Smooth muscle cell (in vitro differentiated cells): ENCODE measurements at regions not wholly inside any gene's neighbourhood (a gene's known extent, or its start where the extent isn't known, plus 50 kb on each side); places are given as distances from the start of the nearest gene placed in this dataset.

ENCODE experiments used
- DNase-seq: peaks from one replicate; lab custom pipeline; 2025; ENCODE audit not compliant: unreplicated experiment; lab: John Stamatoyannopoulos, UW
- H2AFZ ChIP-seq: fragments of 200-600 bp; sonication (generic); 2 replicates; pipeline ENCODE4 v1.6.0; 2016; ENCODE audit warnings: antibody characterized with exemption, low read depth, mild to moderate bottlenecking
- H3F3A ChIP-seq: fragments of 200-600 bp; sonication (generic); 2 replicates; pipeline ENCODE4 v1.6.0; 2017; ENCODE audit warnings: antibody characterized with exemption, low read depth
- H3K27ac ChIP-seq: fragments of 200-600 bp; sonication (generic); 2 replicates; pipeline ENCODE4 v1.5.1; 2016; ENCODE audit warnings: low read depth, mild to moderate bottlenecking
- H3K27me3 ChIP-seq: fragments of 200-600 bp; sonication (generic); 2 replicates; pipeline ENCODE4 v1.6.1; 2016; ENCODE audit warnings: low read depth, mild to moderate bottlenecking
- H3K36me3 ChIP-seq: fragments of 200-600 bp; sonication (generic); 2 replicates; pipeline ENCODE4 v1.5.1; 2016; ENCODE audit warnings: low read depth
- H3K4me1 ChIP-seq: fragments of 200-600 bp; sonication (generic); 2 replicates; pipeline ENCODE4 v1.5.1; 2016; ENCODE audit warnings: low read depth
- H3K4me2 ChIP-seq: fragments of 200-600 bp; sonication (generic); 2 replicates; pipeline ENCODE4 v1.6.0; 2016; ENCODE audit warnings: mild to moderate bottlenecking
- H3K4me3 ChIP-seq: fragments of 200-600 bp; sonication (generic); 2 replicates; pipeline ENCODE4 v1.5.1; 2016; ENCODE audit warnings: mild to moderate bottlenecking
- H3K79me2 ChIP-seq: fragments of 200-600 bp; sonication (generic); 2 replicates; pipeline ENCODE4 v1.6.0; 2016; ENCODE audit warnings: low read depth, mild to moderate bottlenecking
- H3K9ac ChIP-seq: fragments of 200-600 bp; sonication (generic); 2 replicates; pipeline ENCODE4 v1.6.0; 2016; ENCODE audit warnings: low read depth
- H3K9me3 ChIP-seq: fragments of 200-600 bp; sonication (generic); replicated peaks from 2 replicates; pipeline ENCODE4 v1.5.1; 2016; ENCODE audit warnings: low read depth
- H4K20me1 ChIP-seq: fragments of 200-600 bp; sonication (generic); 2 replicates; pipeline ENCODE4 v1.6.0; 2016; ENCODE audit warnings: low read depth
- WGBS: methylation state at CpG from one replicate; pipeline ENCODE4 v1.1.7; 2016; ENCODE audit warnings: low lambda C conversion rate; 5-methylcytosine and 5-hydroxymethylcytosine counted together
- TF ChIP-seq, protein P1 (sequence below): fragments of 200-600 bp; sonication (generic); IDR thresholded peaks from 2 replicates; pipeline ENCODE4 v1.5.1; 2017; ENCODE audit warnings: borderline replicate concordance, mild to moderate bottlenecking, antibody characterized with exemption; ENCODE audit not compliant: insufficient read depth, poor library complexity, severe bottlenecking

DNA sequence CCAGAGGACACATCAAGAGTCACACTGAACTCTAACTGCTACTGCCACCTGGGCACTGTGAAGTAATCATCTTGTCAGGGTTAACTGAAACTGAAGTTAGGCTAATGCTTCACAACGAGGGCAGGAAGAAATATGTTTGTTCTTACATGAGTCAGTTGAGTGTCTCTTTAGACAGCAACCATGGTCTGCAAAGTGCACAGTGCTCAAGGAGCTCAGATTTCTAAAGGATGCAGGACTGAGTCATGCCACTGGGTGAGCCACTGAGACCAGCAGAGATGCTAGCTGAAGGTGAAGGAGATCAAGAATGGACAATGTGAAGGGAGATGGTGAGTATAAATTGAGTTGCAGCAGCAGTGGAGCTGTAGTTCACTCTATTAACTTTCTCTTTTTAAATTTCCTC lies 76.0 kb upstream of the CTTNBP2 start:
- Histone ChIP-seq H3K36me3 (no peaks in the 10 kb centered on the region), H3K79me2 (no peaks in the 10 kb centered on the region), H3K4me2 (no peak overlapping the region), H3F3A (no peaks in the 10 kb centered on the region), H3K27ac (no peak overlapping the region), H3K9ac (no peak overlapping the region), H3K27me3 (no peaks in the 10 kb centered on the region), H2AFZ (no peak overlapping the region), H3K9me3 (no peaks in the 10 kb centered on the region), H4K20me1 (no peaks in the 10 kb centered on the region), H3K4me1 (no peaks in the 10 kb centered on the region), H3K4me3 (no peak overlapping the region)
- TF ChIP-seq, protein P1, sequence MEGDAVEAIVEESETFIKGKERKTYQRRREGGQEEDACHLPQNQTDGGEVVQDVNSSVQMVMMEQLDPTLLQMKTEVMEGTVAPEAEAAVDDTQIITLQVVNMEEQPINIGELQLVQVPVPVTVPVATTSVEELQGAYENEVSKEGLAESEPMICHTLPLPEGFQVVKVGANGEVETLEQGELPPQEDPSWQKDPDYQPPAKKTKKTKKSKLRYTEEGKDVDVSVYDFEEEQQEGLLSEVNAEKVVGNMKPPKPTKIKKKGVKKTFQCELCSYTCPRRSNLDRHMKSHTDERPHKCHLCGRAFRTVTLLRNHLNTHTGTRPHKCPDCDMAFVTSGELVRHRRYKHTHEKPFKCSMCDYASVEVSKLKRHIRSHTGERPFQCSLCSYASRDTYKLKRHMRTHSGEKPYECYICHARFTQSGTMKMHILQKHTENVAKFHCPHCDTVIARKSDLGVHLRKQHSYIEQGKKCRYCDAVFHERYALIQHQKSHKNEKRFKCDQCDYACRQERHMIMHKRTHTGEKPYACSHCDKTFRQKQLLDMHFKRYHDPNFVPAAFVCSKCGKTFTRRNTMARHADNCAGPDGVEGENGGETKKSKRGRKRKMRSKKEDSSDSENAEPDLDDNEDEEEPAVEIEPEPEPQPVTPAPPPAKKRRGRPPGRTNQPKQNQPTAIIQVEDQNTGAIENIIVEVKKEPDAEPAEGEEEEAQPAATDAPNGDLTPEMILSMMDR: no peak
- DNase-seq: no peak
- 22% methylated on average over 1 of the region's 1 CpG for WGBS

DNA sequence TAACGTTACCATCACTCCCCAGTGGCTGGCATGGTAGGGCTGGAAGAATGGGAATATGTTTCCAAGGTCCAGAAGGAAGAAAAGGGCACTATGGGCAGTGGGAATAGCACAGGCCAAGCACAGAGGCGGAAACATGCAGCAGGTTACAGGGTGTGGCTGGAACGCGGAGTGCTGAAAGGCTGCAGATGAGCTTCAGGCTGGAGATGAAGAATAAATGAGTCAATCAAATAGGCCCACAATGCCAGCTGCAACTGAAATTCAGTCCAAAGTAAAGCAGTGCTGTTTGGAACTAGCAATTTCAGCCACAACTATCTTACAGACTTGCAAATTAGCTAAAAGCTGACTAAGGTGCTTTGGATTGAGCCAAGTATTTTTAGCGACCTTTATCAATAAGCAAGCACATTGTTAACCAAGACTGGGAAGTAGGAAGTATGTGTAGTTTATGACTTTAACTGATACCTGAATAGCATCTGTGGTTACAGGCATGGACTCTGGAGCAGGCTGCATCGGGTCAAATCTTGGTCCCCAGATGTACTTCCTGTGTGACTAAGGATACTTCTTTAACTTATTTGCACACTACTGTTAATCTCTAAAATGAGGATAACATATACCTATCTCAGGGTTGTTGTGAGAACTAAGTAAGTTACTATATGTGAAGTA lies 77.5 kb upstream of the CTTNBP2 start:
- no peak for DNase-seq
- H3F3A ChIP-seq: no peaks in the 10 kb centered on the region
- no peak overlapping the region for H3K27ac ChIP-seq
- H4K20me1 ChIP-seq: no peaks in the 10 kb centered on the region
- no peaks in the 10 kb centered on the region for H3K27me3 ChIP-seq
- no peak overlapping the region for H3K9ac ChIP-seq
- no peak overlapping the region for H3K4me2 ChIP-seq
- H3K79me2 ChIP-seq: no peaks in the 10 kb centered on the region
- no peak overlapping the region for H3K4me3 ChIP-seq
- TF ChIP-seq, protein P1: no peak
- no peaks in the 10 kb centered on the region for H3K9me3 ChIP-seq
- 87% methylated on average over 6 of the region's 6 CpGs for WGBS
- no peaks in the 10 kb centered on the region for H3K4me1 ChIP-seq
- H2AFZ ChIP-seq: no peak overlapping the region
- H3K36me3 ChIP-seq: no peaks in the 10 kb centered on the region

- H3K27ac ChIP-seq: no peak overlapping the region
- H3K4me2 ChIP-seq: no peak overlapping the region
These were observed 78.0 kb upstream of the CTTNBP2 start for GRCh38 chr7:117951285-117951684.

More at GRCh38 chr7:117951285-117951684, 78.0 kb upstream of the CTTNBP2 start:
- Histone ChIP-seq H3K79me2 (no peaks in the 10 kb centered on the region), H3F3A (no peaks in the 10 kb centered on the region), H3K9me3 (no peaks in the 10 kb centered on the region), H3K27me3 (no peaks in the 10 kb centered on the region), H3K4me3 (no peak overlapping the region), H3K36me3 (no peaks in the 10 kb centered on the region), H4K20me1 (no peaks in the 10 kb centered on the region), H3K9ac (no peak overlapping the region), H2AFZ (no peak overlapping the region), H3K4me1 (no peaks in the 10 kb centered on the region)
- TF ChIP-seq, protein P1: no peak
- WGBS: 75% methylated on average over 5 of the region's 5 CpGs
- DNase-seq: no peak
